H9 (cell line): ENCODE measurements at regions not wholly inside any gene's neighbourhood (a gene's known extent, or its start where the extent isn't known, plus 50 kb on each side); places are given as distances from the start of the nearest gene placed in this dataset.

Experiments used
- DNase-seq: peaks from one replicate; pipeline ENCODE4 v3.0.0-alpha.2; 2017
- H2AFZ ChIP-seq: one replicate; pipeline ENCODE4 v1.6.1; 2013; ENCODE audit warnings: mild to moderate bottlenecking, low read length, control low read depth, moderate library complexity
- H2AK5ac ChIP-seq: 2 replicates; pipeline ENCODE4 v1.6.1; 2013; ENCODE audit warnings: low read length, control low read depth, mixed read lengths; ENCODE audit not compliant: insufficient read length
- H2BK120ac ChIP-seq: one replicate; pipeline ENCODE4 v1.6.1; 2013; ENCODE audit warnings: low read depth, mild to moderate bottlenecking, low read length, control low read depth, inconsistent platforms; ENCODE audit not compliant: poor library complexity, severe bottlenecking
- H2BK12ac ChIP-seq: 2 replicates; pipeline ENCODE4 v1.6.1; 2013; ENCODE audit warnings: low read length, control low read depth, mixed read lengths, low read depth; ENCODE audit not compliant: insufficient read length
- H2BK15ac ChIP-seq: 2 replicates; pipeline ENCODE4 v1.6.1; 2013; ENCODE audit warnings: low read depth, low read length, control low read depth
- H2BK20ac ChIP-seq: one replicate; pipeline ENCODE4 v1.6.1; 2013; ENCODE audit warnings: low read depth, mild to moderate bottlenecking, low read length, control low read depth, inconsistent platforms; ENCODE audit not compliant: poor library complexity, severe bottlenecking
- H2BK5ac ChIP-seq: 2 replicates; pipeline ENCODE4 v1.6.1; 2013; ENCODE audit warnings: low read length, control low read depth, mixed read lengths; ENCODE audit not compliant: insufficient read length
- H3K14ac ChIP-seq: 2 replicates; pipeline ENCODE4 v1.6.1; 2013; ENCODE audit warnings: low read length, control low read depth; ENCODE audit not compliant: insufficient read depth
- H3K18ac ChIP-seq: 2 replicates; pipeline ENCODE4 v1.6.1; 2013; ENCODE audit warnings: low read depth, mild to moderate bottlenecking, mixed read lengths, low read length, control low read depth; ENCODE audit not compliant: insufficient read length
- H3K23ac ChIP-seq: 2 replicates; pipeline ENCODE4 v1.6.1; 2013; ENCODE audit warnings: low read length, control low read depth, mixed read lengths, low read depth; ENCODE audit not compliant: insufficient read length
- H3K23me2 ChIP-seq: 2 replicates; pipeline ENCODE4 v1.6.1; 2013; ENCODE audit warnings: low read depth, mild to moderate bottlenecking, mixed read lengths, low read length, control low read depth; ENCODE audit not compliant: insufficient read length, poor library complexity, severe bottlenecking
- H3K27ac ChIP-seq: 2 replicates; pipeline ENCODE4 v1.5.1; 2013; ENCODE audit warnings: low read length, control low read depth, mixed read lengths, low read depth; ENCODE audit not compliant: insufficient read length
- H3K27me3 ChIP-seq: 2 replicates; pipeline ENCODE4 v1.6.1; 2013; ENCODE audit warnings: low read length, control low read depth, inconsistent platforms; ENCODE audit not compliant: insufficient read depth
- H3K4ac ChIP-seq: 2 replicates; pipeline ENCODE4 v1.6.1; 2013; ENCODE audit warnings: low read depth, mild to moderate bottlenecking, control low read depth, inconsistent platforms, low read length, moderate library complexity
- H3K4me1 ChIP-seq: 2 replicates; pipeline ENCODE4 v1.6.1; 2013; ENCODE audit warnings: low read length, control low read depth, inconsistent platforms; ENCODE audit not compliant: insufficient read depth
- H3K4me2 ChIP-seq: 2 replicates; pipeline ENCODE4 v1.6.1; 2013; ENCODE audit warnings: low read length, control low read depth, mixed read lengths; ENCODE audit not compliant: insufficient read length, insufficient read depth
- H3K56ac ChIP-seq: 2 replicates; pipeline ENCODE4 v1.6.1; 2013; ENCODE audit warnings: low read depth, mild to moderate bottlenecking, mixed read lengths, low read length, control low read depth; ENCODE audit not compliant: insufficient read length
- H3K79me1 ChIP-seq: 2 replicates; pipeline ENCODE4 v1.6.1; 2013; ENCODE audit warnings: low read depth, mild to moderate bottlenecking, moderate library complexity, low read length, control low read depth, inconsistent platforms; ENCODE audit not compliant: insufficient read depth, poor library complexity, severe bottlenecking
- H3K79me2 ChIP-seq: 2 replicates; pipeline ENCODE4 v1.6.1; 2013; ENCODE audit warnings: low read length, control low read depth, inconsistent platforms; ENCODE audit not compliant: insufficient read depth
- H3K9ac ChIP-seq: 2 replicates; pipeline ENCODE4 v1.6.1; 2013; ENCODE audit warnings: low read length, control low read depth, mixed read lengths; ENCODE audit not compliant: insufficient read length; ENCODE audit errors: extremely low read depth
- H3K9me3 ChIP-seq: one replicate; pipeline ENCODE4 v1.6.1; 2013; ENCODE audit warnings: low read depth, low read length, inconsistent platforms; ENCODE audit not compliant: control insufficient read depth
- H3T11ph ChIP-seq: one replicate; pipeline ENCODE4 v1.6.1; 2013; ENCODE audit warnings: mild to moderate bottlenecking, low read length, control low read depth, inconsistent platforms
- H4K20me1 ChIP-seq: one replicate; pipeline ENCODE4 v1.6.1; 2013; ENCODE audit not compliant: control insufficient read depth, insufficient read length, insufficient read depth
- H4K5ac ChIP-seq: 2 replicates; pipeline ENCODE4 v1.6.1; 2013; ENCODE audit warnings: low read depth, mild to moderate bottlenecking, mixed read lengths, low read length, control low read depth; ENCODE audit not compliant: insufficient read length
- H4K8ac ChIP-seq: replicated peaks from 2 replicates; pipeline ENCODE4 v1.6.1; 2013; ENCODE audit warnings: low read length, control low read depth, mixed read lengths, low read depth; ENCODE audit not compliant: insufficient read length
- H4K91ac ChIP-seq: 2 replicates; pipeline ENCODE4 v1.6.1; 2013; ENCODE audit warnings: low read depth, mild to moderate bottlenecking, moderate library complexity, mixed read lengths, low read length, control low read depth; ENCODE audit not compliant: insufficient read length
- H3K27ac Mint-ChIP-seq, 3 experiments: 2 replicates in 2 of 3; 3 replicates in 1 of 3; pipeline ENCODE4 v1.8.0; 2020 to 2021; ENCODE audit warnings: mixed read lengths in 3 of 3, mild to moderate bottlenecking in 1 of 3, moderate library complexity in 1 of 3
- H3K27me3 Mint-ChIP-seq: 2 replicates; pipeline ENCODE4 v1.8.0; 2021; ENCODE audit warnings: low read depth, mild to moderate bottlenecking, moderate library complexity, mixed read lengths
- H3K36me3 Mint-ChIP-seq, 3 experiments: 2 replicates in 2 of 3; 3 replicates in 1 of 3; pipeline ENCODE4 v1.8.0; 2020 to 2021; ENCODE audit warnings: low read depth in 3 of 3, mixed read lengths in 3 of 3; ENCODE audit not compliant: insufficient read depth in 1 of 3
- H3K4me1 Mint-ChIP-seq, 2 experiments: 2 replicates each; pipeline ENCODE4 v1.8.0; 2020; ENCODE audit warnings: mixed read lengths in 2 of 2
- H3K4me3 Mint-ChIP-seq, 2 experiments: 2 replicates in 1 of 2; 3 replicates in 1 of 2; pipeline ENCODE4 v1.8.0; 2020 to 2021; ENCODE audit warnings: mild to moderate bottlenecking in 2 of 2, mixed read lengths in 2 of 2, moderate library complexity in 1 of 2
- H3K9me3 Mint-ChIP-seq, 2 experiments: 2 replicates in 1 of 2; 3 replicates in 1 of 2; pipeline ENCODE4 v1.8.0; 2020; ENCODE audit warnings: mild to moderate bottlenecking in 2 of 2, mixed read lengths in 2 of 2, moderate library complexity in 1 of 2
- WGBS: extraction: QIAGEN DNeasy Blood & Tissue Kit; methylation state at CpG from one replicate; pipeline ENCODE4 v1.1.7; 2013; ENCODE audit warnings: missing lambda C conversion rate, low lambda C conversion rate, mixed read lengths; ENCODE audit not compliant: insufficient read length; ENCODE audit errors: extremely low coverage; 5-methylcytosine and 5-hydroxymethylcytosine counted together
- TF ChIP-seq, protein P1 (sequence below): fragments of 200-600 bp; sonication (generic); conservative IDR thresholded peaks from 3 replicates; pipeline ENCODE4 v1.8.0; 2021; ENCODE audit warnings: antibody characterized with exemption, mild to moderate bottlenecking

GRCh38 chr7:46195934-46196333 is 274.9 kb upstream of the IGFBP3 start:
- Mint-ChIP-seq H3K9me3 (peaks cover 0 to 2% of the 10 kb centered on the region in 2 experiments; a peak in 1 of 5 replicates), H3K4me3 (no peak overlapping the region), H3K27ac (no peak overlapping the region; a peak in 2 of 7 replicates), H3K4me1 (peaks cover 0 to 2% of the 10 kb centered on the region in 2 experiments; a peak in 1 of 4 replicates), H3K27me3 (no peaks in the 10 kb centered on the region), H3K36me3 (no peaks in the 10 kb centered on the region)
- Histone ChIP-seq H2BK120ac (no peak overlapping the region), H3K27ac (no peak overlapping the region), H3K18ac (no peak overlapping the region), H4K5ac (no peak overlapping the region), H3K4ac (no peak overlapping the region), H3T11ph (no peak overlapping the region), H3K9ac (no peak overlapping the region), H3K27me3 (no peaks in the 10 kb centered on the region), H3K79me1 (no peaks in the 10 kb centered on the region), H2BK15ac (no peak overlapping the region), H4K91ac (no peak overlapping the region), H3K4me1 (no peaks in the 10 kb centered on the region), H3K14ac (no peak overlapping the region), H3K23me2 (no peaks in the 10 kb centered on the region), H2AK5ac (no peak overlapping the region), H2AFZ (no peak overlapping the region), H4K8ac (no peak overlapping the region), H3K9me3 (no peaks in the 10 kb centered on the region), H4K20me1 (no peaks in the 10 kb centered on the region), H3K56ac (no peak overlapping the region), H3K79me2 (no peaks in the 10 kb centered on the region), H2BK20ac (no peak overlapping the region), H2BK5ac (no peak overlapping the region), H3K4me2 (no peak overlapping the region), H3K23ac (no peak overlapping the region), H2BK12ac (no peak overlapping the region)
- TF ChIP-seq, protein P1, sequence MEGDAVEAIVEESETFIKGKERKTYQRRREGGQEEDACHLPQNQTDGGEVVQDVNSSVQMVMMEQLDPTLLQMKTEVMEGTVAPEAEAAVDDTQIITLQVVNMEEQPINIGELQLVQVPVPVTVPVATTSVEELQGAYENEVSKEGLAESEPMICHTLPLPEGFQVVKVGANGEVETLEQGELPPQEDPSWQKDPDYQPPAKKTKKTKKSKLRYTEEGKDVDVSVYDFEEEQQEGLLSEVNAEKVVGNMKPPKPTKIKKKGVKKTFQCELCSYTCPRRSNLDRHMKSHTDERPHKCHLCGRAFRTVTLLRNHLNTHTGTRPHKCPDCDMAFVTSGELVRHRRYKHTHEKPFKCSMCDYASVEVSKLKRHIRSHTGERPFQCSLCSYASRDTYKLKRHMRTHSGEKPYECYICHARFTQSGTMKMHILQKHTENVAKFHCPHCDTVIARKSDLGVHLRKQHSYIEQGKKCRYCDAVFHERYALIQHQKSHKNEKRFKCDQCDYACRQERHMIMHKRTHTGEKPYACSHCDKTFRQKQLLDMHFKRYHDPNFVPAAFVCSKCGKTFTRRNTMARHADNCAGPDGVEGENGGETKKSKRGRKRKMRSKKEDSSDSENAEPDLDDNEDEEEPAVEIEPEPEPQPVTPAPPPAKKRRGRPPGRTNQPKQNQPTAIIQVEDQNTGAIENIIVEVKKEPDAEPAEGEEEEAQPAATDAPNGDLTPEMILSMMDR = no peak
- DNase-seq = no peak
- WGBS = no CpG with 5 or more reads among the region's 3 CpGs
